T1000 (cell line): ENCODE measurements at regions not wholly inside any gene's neighbourhood (a gene's known extent, or its start where the extent isn't known, plus 50 kb on each side); places are given as distances from the start of the nearest gene placed in this dataset.

Source experiments
- DNase-seq: peaks from one replicate; lab custom pipeline; 2025; ENCODE audit warnings: mixed read lengths; lab: John Stamatoyannopoulos, UW

- no peak for DNase-seq
Measured at GRCh38 chr6:33950891-33951889, 147.4 kb upstream of the MLN start.

GRCh38 chr6:33950472-33950881 is 146.7 kb upstream of the MLN start:
- no peak for DNase-seq

GRCh38 chr6:33949877-33950435 is 146.2 kb upstream of the MLN start:
- DNase-seq: no peak

GRCh38 chr6:33949111-33949510 is 145.3 kb upstream of the MLN start:
- DNase-seq: no peak

GRCh38 chr6:33947916-33948594 is 144.3 kb upstream of the MLN start:
- DNase-seq: no peak

GRCh38 chr6:33947047-33947446 is 143.2 kb upstream of the MLN start:
- no peak for DNase-seq

GRCh38 chr6:33945931-33946330 is 142.1 kb upstream of the MLN start:
- no peak for DNase-seq

- no peak for DNase-seq
Measured at GRCh38 chr6:33944686-33945411, 141.0 kb upstream of the MLN start.

GRCh38 chr6:33936886-33937285 is 133.1 kb upstream of the MLN start:
- DNase-seq: no peak

GRCh38 chr6:33935439-33936080 is 131.8 kb upstream of the MLN start:
- DNase-seq: no peak

- DNase-seq: no peak
Measured at GRCh38 chr6:33934731-33935270, 131.0 kb upstream of the MLN start.

GRCh38 chr6:33933101-33933500 is 129.3 kb upstream of the MLN start:
- DNase-seq: no peak

- no peak for DNase-seq
Measured at GRCh38 chr6:33931799-33932198, 128.0 kb upstream of the MLN start.

- no peak for DNase-seq
Measured at GRCh38 chr6:33929575-33930288, 125.9 kb upstream of the MLN start.

GRCh38 chr6:33927616-33928015 is 123.8 kb upstream of the MLN start:
- no peak for DNase-seq

- DNase-seq: no peak
Measured at GRCh38 chr6:33927112-33927511, 123.3 kb upstream of the MLN start.

GRCh38 chr6:33926451-33926850 is 122.6 kb upstream of the MLN start:
- no peak for DNase-seq

- no peak for DNase-seq
Measured at GRCh38 chr6:33925936-33926335, 122.1 kb upstream of the MLN start.

- no peak for DNase-seq
Measured at GRCh38 chr6:33925210-33925609, 121.4 kb upstream of the MLN start.

GRCh38 chr6:33924681-33925080 is 120.9 kb upstream of the MLN start:
- DNase-seq: no peak
